ENCODE measurements at regions not wholly inside any gene's neighbourhood (a gene's known extent, or its start where the extent isn't known, plus 50 kb on each side); places are given as distances from the start of the nearest gene placed in this dataset.
"Not testable (repeated sequence)": the region's sequence is repeated elsewhere in the genome, so short reads cannot be mapped to it uniquely, and the experiment has no call there.

- not testable (repeated sequence) for H3K27me3 Mint-ChIP-seq (ENCODE audit: low read depth, unreplicated experiment); H3K4me1 Mint-ChIP-seq (ENCODE audit: low read depth, unreplicated experiment); H3K4me3 ChIP-seq (ENCODE audit: insufficient read depth, low read depth, low read length); FAIRE-seq; DNase-seq (ENCODE audit: low read depth); H3K9ac ChIP-seq (ENCODE audit: low read length); H3K27ac Mint-ChIP-seq (ENCODE audit: unreplicated experiment); H3K36me3 ChIP-seq (ENCODE audit: insufficient read depth, low read length); H3K79me2 ChIP-seq (ENCODE audit: insufficient read depth, low read length); H3K9me3 ChIP-seq (ENCODE audit: insufficient read depth, low read depth, low read length); H3K4me3 Mint-ChIP-seq (ENCODE audit: unreplicated experiment); H2AFZ ChIP-seq (ENCODE audit: low read depth, low read length); H4K20me1 ChIP-seq (ENCODE audit: insufficient read depth, low read length); H3K4me1 ChIP-seq (ENCODE audit: insufficient read depth, low read length); H3K27me3 ChIP-seq (ENCODE audit: insufficient read depth, low read length); H3K36me3 Mint-ChIP-seq (ENCODE audit: low read depth, unreplicated experiment); H3K4me2 ChIP-seq (ENCODE audit: low read length); H3K27ac ChIP-seq (ENCODE audit: low read depth, low read length); H3K9me3 Mint-ChIP-seq (ENCODE audit: unreplicated experiment)
Observed at GRCh38 chr15:31681529-31682259, 348.6 kb upstream of the CHRNA7 start.

- not testable (repeated sequence) for H3K4me1 ChIP-seq (ENCODE audit: insufficient read depth, low read length); H3K36me3 ChIP-seq (ENCODE audit: insufficient read depth, low read length); H3K9me3 Mint-ChIP-seq (ENCODE audit: unreplicated experiment); H3K4me1 Mint-ChIP-seq (ENCODE audit: low read depth, unreplicated experiment); H3K79me2 ChIP-seq (ENCODE audit: insufficient read depth, low read length); H4K20me1 ChIP-seq (ENCODE audit: insufficient read depth, low read length); H3K36me3 Mint-ChIP-seq (ENCODE audit: low read depth, unreplicated experiment); FAIRE-seq; H3K27me3 ChIP-seq (ENCODE audit: insufficient read depth, low read length); H3K27ac Mint-ChIP-seq (ENCODE audit: unreplicated experiment); H2AFZ ChIP-seq (ENCODE audit: low read depth, low read length); H3K4me3 ChIP-seq (ENCODE audit: insufficient read depth, low read depth, low read length); H3K27me3 Mint-ChIP-seq (ENCODE audit: low read depth, unreplicated experiment); DNase-seq (ENCODE audit: low read depth); H3K9me3 ChIP-seq (ENCODE audit: insufficient read depth, low read depth, low read length); H3K4me3 Mint-ChIP-seq (ENCODE audit: unreplicated experiment); H3K9ac ChIP-seq (ENCODE audit: low read length); H3K4me2 ChIP-seq (ENCODE audit: low read length); H3K27ac ChIP-seq (ENCODE audit: low read depth, low read length)
Observed at GRCh38 chr15:31687088-31687487, 343.2 kb upstream of the CHRNA7 start.

GRCh38 chr15:31696509-31696908, 333.8 kb upstream of the CHRNA7 start:
- not testable (repeated sequence) for H3K4me3 Mint-ChIP-seq (ENCODE audit: unreplicated experiment); H2AFZ ChIP-seq (ENCODE audit: low read depth, low read length); H3K27ac ChIP-seq (ENCODE audit: low read depth, low read length); H3K36me3 Mint-ChIP-seq (ENCODE audit: low read depth, unreplicated experiment); H3K36me3 ChIP-seq (ENCODE audit: insufficient read depth, low read length); DNase-seq (ENCODE audit: low read depth); H3K9me3 ChIP-seq (ENCODE audit: insufficient read depth, low read depth, low read length); FAIRE-seq; H3K27me3 ChIP-seq (ENCODE audit: insufficient read depth, low read length); H3K9me3 Mint-ChIP-seq (ENCODE audit: unreplicated experiment); H4K20me1 ChIP-seq (ENCODE audit: insufficient read depth, low read length); H3K27me3 Mint-ChIP-seq (ENCODE audit: low read depth, unreplicated experiment); H3K79me2 ChIP-seq (ENCODE audit: insufficient read depth, low read length); H3K4me3 ChIP-seq (ENCODE audit: insufficient read depth, low read depth, low read length); H3K4me1 ChIP-seq (ENCODE audit: insufficient read depth, low read length); H3K9ac ChIP-seq (ENCODE audit: low read length); H3K4me1 Mint-ChIP-seq (ENCODE audit: low read depth, unreplicated experiment); H3K4me2 ChIP-seq (ENCODE audit: low read length); H3K27ac Mint-ChIP-seq (ENCODE audit: unreplicated experiment)

GRCh38 chr15:31705076-31705678, 325.1 kb upstream of the CHRNA7 start:
- DNase-seq (ENCODE audit: low read depth); H3K4me2 ChIP-seq (ENCODE audit: low read length); H3K4me1 Mint-ChIP-seq (ENCODE audit: low read depth, unreplicated experiment); H2AFZ ChIP-seq (ENCODE audit: low read depth, low read length); H3K4me3 Mint-ChIP-seq (ENCODE audit: unreplicated experiment); H3K27me3 ChIP-seq (ENCODE audit: insufficient read depth, low read length); FAIRE-seq; H3K36me3 Mint-ChIP-seq (ENCODE audit: low read depth, unreplicated experiment); H3K9ac ChIP-seq (ENCODE audit: low read length); H3K27me3 Mint-ChIP-seq (ENCODE audit: low read depth, unreplicated experiment); H3K9me3 ChIP-seq (ENCODE audit: insufficient read depth, low read depth, low read length); H3K79me2 ChIP-seq (ENCODE audit: insufficient read depth, low read length); H3K27ac ChIP-seq (ENCODE audit: low read depth, low read length); H3K4me1 ChIP-seq (ENCODE audit: insufficient read depth, low read length); H4K20me1 ChIP-seq (ENCODE audit: insufficient read depth, low read length); H3K36me3 ChIP-seq (ENCODE audit: insufficient read depth, low read length); H3K27ac Mint-ChIP-seq (ENCODE audit: unreplicated experiment); H3K9me3 Mint-ChIP-seq (ENCODE audit: unreplicated experiment); H3K4me3 ChIP-seq (ENCODE audit: insufficient read depth, low read depth, low read length): not testable (repeated sequence)

- H3K36me3 Mint-ChIP-seq (ENCODE audit: low read depth, unreplicated experiment); H3K27me3 Mint-ChIP-seq (ENCODE audit: low read depth, unreplicated experiment); H3K9ac ChIP-seq (ENCODE audit: low read length); H3K4me3 Mint-ChIP-seq (ENCODE audit: unreplicated experiment); H3K27ac ChIP-seq (ENCODE audit: low read depth, low read length); H3K9me3 ChIP-seq (ENCODE audit: insufficient read depth, low read depth, low read length); DNase-seq (ENCODE audit: low read depth); H3K4me1 Mint-ChIP-seq (ENCODE audit: low read depth, unreplicated experiment); H3K4me2 ChIP-seq (ENCODE audit: low read length); H3K27me3 ChIP-seq (ENCODE audit: insufficient read depth, low read length); FAIRE-seq; H2AFZ ChIP-seq (ENCODE audit: low read depth, low read length); H3K9me3 Mint-ChIP-seq (ENCODE audit: unreplicated experiment); H3K4me3 ChIP-seq (ENCODE audit: insufficient read depth, low read depth, low read length); H3K36me3 ChIP-seq (ENCODE audit: insufficient read depth, low read length); H4K20me1 ChIP-seq (ENCODE audit: insufficient read depth, low read length); H3K4me1 ChIP-seq (ENCODE audit: insufficient read depth, low read length); H3K27ac Mint-ChIP-seq (ENCODE audit: unreplicated experiment); H3K79me2 ChIP-seq (ENCODE audit: insufficient read depth, low read length): not testable (repeated sequence)
Observed at GRCh38 chr15:31707944-31708702, 322.2 kb upstream of the CHRNA7 start.
